Stimulated activated CD4-positive, alpha-beta T cell treated with anti-CD3 and anti-CD28 coated beads, TNF-alpha, amount 100 ng/mL, for 24 hours (primary cell): ENCODE measurements at regions not wholly inside any gene's neighbourhood (a gene's known extent, or its start where the extent isn't known, plus 50 kb on each side); places are given as distances from the start of the nearest gene placed in this dataset.

ENCODE experiments used
- DNase-seq, 3 experiments: peaks; one replicate each; pipeline ENCODE4 v3.0.0-alpha.2; 2020; ENCODE audit warnings: low read depth in 3 of 3

DNA sequence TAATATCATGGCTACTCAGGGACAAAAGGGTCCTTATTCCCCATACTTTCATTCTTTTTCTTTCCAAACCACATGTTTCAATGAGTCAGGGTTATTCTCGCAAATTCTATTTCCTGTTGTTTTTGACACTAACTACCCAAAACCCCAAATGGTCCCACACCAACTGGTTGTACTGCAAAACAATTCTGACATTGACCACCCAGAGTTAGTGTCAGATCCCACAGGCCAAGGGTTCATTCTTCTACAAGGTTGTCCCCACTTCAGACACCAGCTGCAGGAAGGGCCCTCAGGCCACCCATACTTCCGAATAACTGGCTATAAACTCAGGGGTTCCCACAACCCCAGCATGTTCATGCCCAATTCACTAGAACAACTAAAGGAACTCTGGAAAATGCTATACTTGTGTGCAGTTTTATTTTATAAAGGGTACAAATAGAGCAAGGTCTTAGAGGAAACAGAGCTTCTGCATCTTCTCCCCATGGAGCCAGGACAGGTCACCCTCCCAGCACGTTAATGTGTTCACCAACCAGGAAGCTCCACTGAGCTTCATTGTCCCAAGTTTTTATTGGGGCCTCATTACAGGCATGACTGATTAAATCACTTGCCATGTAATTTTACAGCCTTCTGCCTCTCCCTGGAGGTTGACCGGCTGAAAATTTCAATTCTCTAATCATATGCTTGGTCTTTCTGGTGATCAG lies 334.8 kb downstream of the DRD1 start:
- no peak for DNase-seq

DNA sequence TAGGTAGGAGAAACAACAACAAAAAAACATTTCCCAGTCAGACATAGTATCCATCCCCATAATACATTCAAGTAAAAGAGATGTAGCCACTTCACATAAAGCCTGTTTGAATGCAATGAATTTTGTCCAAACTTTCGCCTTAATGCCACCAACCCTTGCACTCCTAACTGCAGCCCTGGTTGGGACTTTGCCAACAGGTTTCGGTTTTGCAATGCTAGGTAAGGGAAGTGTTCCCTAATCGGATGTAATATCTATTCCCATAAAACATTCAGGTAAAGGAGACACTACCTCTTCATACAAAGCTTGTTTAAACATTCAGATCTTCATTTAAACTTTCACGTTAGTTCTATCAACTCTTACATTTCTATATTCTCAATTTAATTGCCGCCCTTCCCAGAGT lies 336.1 kb downstream of the DRD1 start:
- DNase-seq, result no peak

DNA sequence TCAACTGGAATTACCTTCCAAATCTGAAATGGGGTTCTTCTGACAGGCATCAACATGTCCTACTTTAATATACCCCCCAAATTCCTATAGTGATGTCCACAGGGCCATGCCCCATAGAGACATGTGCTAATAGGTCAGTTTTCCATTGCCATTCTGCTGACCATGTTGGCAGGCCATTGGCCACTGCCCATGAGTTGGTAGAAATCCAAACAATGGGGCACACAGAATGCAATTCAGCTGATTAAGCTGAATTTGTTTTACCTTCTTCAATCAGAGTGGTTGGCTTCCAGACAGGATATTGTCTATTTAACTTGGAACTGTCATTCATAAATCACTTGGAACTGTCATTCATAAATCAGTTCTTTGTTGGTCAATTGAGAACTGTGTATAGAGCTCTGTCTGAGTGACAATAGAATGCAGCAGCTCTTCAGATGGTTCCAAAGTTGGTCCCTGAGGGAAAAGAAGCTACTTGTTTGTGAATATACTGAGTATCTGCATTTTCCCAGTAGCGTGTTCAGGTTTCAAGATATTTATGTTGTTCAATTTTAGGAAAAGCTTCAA lies 336.9 kb downstream of the DRD1 start:
- no peak for DNase-seq

DNA sequence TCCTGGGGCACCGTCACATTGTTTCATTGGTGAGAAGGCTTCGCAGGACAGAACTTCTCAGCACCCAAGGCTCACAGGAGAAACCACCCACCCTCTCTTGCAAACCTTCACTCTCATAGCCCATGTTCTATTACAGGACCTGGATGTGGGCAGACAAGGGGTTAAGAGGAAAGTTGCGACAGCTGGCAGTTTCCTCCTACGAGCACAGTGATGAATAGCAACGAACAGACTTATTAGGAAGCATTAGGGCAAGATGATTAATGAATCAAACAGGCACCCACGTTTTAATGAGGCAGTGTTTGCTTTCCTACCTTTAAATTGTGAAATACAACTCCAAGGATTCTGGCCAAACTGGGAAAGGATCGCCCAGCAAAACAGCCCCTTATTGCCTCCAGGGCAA lies 339.3 kb downstream of the DRD1 start:
- DNase-seq, result no peak

DNA sequence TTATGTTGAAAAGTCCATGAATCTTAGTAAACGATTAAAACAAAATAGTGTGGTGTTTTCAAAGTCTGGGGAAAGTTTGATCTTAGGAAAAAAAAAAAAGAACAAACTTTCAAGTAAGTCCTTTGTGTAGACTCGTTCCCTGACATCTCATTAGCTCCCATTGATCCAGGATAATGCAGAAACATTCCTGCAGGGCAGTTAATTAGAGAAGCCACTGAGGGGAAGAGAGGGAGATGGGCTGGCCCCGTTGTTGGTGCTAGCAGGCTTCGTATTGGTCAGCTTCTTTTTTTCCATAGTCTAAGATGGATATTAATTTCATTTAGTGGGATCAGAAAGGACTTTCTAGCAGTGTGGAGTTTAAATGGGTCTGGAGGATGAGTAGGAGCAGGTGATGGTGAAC lies 340.2 kb downstream of the DRD1 start:
- DNase-seq, result no peak

DNA sequence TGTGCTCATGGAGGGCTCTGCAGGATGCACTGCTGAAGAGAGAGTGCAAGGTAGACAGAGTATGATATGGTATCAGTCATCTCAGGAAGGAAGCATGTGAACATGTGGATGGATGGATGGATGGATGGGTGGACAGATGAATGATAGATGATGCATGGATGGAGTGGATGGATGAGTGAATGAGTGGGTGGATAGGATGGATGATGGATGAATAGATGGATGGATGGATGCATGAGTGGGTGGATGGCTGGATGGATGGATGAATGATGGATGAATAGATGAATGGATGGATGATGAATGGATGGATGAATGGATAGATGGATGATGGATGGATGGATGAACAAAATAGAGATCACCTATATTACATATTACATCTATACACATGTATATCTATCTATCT lies 341.3 kb downstream of the DRD1 start:
- no peak for DNase-seq

DNA sequence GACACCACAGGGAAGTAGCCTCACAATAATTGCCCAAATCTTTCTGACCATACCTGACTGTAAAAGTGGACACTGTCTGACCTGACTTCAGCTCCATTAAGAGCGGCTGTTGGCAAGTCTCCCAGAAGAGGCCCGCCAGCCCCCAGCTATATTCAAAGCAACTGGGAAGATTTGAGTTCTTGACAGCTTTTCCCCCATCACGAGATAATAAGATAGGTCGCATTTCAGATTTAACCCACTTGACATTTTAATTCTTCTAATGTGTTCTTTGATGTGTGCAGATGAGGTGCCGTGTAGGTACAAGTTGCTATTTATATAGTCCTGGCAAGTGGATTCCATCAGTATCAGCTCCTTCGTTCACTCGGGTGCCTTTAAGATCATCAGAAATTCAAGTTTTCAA lies 345.7 kb downstream of the DRD1 start:
- DNase-seq, result no peak

DNA sequence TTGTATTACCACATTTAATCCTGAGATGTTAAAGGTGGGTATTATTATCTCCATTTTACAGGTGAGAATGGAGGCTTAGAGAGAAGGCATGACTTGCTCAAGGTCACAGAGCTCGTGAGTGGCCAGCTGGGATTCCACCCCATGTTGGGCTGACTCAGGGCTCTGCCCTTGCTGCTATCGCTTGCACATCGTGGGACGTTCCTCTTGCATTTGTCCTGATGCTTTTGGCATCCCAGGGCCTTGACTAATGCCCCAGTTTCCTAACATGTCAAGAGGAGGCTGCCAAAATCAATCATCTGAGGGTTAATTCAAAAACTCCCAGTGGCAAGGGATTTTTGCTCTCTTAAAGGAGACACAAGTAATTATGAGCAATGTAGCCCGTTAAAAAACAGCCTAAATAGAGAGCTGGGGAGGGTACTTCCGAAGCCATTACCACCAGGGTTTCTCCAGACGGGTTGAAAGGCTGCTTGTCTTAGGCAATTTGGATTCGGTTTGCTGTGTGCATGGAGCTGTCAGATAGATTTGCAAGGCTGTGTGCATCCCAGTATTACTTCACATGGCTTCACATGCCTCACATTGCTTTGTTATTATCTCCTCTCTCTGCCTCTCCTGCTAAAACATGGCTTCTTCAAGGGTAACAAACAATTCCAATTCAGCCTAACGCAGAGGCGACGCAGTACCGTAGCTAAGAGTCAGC lies 347.4 kb downstream of the DRD1 start:
- DNase-seq, result no peak

DNA sequence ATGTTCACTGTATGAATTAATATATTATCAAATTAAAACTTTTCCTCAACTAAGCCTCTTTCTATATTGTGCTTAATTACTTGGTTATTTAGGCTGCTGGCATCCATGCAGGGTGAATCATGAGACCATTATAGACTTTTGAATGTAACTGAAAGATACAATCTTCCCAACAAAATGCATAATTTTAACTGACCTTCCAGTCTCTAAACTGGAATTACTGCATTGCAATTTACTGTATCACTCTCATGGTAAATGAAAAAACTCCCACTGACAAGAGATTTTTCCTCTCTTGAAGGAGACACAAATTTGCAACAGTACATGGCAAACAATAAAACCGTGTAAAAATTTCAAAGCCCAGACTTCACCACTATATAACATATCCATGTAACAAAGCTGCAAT lies 349.5 kb downstream of the DRD1 start:
- no peak for DNase-seq

DNA sequence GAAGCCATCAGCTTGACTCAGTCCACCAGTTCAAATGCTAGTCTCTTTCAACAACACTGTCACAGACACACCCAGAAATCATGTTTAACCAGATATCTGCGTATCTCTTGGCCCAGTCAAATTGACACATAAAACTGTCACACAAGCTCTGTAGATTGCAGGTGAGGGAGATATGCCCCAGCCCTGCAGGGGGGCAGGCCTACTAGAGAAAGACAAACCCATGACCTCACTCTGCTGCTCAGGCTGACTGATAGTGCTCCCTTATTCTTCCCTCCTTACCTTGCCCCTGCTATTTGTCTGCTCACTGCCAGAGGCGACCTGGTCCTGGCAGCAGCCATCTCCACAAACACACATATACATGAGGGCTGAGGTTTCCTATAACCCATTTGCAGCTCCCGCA lies 351.3 kb downstream of the DRD1 start:
- no peak for DNase-seq

DNA sequence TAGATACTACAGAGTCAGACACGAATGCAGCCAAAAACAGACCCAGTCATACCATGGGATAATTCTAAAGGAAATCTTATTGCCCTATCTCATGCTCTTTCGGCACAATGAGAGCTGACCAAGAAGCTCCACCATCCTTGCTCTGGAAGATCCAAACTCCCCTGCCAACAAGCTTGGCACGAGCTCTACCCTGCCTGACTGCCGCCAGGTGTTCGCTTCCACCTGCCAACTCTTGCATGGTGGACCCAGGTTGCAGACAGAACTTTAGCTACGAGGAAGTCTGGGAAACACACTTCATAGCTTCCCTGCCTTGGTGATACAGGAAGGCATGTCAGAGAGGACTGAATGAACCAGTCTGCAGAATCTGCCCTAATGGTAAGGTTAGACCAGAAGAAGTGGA lies 355.0 kb downstream of the DRD1 start:
- no peak for DNase-seq

DNA sequence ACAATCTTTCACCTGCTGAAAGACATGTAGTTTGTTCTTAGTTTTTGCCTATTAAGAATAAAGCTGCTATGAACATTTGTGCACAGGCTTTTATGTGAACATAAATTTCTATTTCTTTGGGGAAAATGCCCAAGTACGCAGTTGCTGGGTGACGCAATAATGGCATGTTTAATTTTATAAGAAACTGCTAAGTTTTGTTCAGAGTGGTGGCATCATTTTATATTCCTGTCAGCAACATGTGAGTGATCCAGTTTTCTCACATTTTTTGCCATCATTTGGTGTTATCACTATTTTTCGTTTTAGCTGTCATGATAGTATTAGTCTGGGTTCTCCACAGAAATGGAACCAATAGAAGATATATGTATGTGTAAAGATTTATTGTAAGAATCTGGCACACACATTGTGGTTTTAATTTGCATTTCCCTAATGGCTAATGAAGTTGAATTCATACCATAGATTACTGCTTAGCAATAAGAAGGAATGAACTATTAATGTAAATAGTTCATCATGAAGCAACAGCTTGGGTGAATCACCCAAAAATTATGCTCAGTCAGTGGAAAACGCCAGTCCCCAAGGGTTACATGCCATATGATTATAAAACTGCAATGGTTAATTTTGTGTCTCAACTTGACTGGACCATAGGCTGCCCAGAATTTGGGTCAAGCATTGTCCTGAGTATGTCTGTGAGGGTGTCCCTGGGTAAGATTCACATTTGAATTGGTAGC lies 358.6 kb downstream of the MSX2 start:
- DNase-seq, result no peak

DNA sequence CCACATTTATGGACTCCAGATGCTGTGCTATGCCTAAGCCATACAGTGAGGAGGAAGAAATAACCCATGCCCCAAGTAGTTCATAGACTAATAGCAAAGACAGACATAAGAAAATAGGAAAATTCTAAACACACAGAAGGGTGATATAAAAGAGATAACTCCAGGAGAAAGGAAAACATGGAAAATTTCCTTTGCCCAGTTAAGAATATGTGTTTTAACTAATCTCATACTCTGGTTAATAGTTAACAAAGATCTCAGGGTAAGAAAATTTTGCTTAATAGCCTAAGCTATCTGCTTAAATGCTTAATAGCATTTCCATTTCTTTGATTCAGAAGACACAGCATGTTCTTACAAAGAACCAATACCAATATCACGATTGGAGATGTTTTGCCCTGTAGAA lies 358.0 kb downstream of the MSX2 start:
- no peak for DNase-seq

DNA sequence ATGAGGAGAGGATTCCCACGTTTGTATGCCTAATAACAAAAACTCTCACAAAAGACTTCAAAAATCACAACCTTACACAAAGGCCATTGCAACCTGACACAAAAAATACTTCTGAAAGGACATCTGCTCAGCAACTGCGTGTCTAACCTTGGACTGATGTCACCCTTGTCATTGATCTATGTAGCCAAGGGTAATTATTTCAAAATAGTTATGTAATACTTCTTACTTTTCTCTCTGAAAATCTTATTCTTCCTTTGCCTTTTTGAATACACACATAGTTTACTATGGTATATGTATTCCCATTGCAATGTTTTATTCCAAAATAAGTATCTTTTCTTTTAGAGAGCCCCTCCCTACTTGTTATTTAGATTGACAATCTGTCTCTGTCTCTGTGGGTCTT lies 355.3 kb downstream of the MSX2 start:
- DNase-seq, result no peak

DNA sequence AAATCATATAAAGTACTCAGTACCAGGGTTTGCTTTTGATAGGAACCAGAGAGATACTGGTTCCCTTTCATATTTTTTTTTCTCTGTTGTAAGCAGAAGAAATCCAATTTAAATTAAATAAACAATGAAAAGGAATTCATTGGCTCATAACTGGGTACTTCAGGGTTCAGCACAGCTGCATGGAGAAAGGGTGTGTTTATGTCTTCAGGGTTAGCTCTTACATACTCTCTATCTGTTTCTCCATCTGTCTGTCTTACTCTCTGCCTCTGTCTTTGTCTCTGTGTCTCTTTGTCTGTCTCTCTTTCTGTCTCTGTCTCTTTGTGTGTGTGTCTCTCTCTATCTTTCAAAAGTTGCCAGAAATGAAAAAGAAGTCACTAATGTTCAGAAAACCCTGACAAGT lies 345.9 kb downstream of the MSX2 start:
- DNase-seq, result no peak

DNA sequence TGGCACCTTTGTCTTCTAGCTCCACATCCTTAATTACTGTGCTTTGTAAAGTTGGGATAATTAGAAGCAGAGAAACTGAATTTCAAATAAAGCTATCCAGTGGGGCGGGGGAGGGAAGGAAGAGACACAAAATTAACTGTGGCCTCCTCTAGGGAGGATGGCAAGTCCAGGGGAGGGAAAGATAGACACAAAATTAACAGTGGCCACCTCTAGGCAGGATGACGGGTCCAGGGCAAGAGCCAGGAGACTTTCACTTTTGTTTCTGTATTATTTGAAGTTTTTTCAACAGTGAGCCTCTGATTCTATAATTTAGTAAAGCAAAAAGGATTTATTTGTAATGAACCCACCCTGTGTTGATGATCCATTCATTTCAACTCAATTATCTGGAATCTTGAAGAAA lies 335.9 kb downstream of the MSX2 start:
- DNase-seq, result no peak

DNA sequence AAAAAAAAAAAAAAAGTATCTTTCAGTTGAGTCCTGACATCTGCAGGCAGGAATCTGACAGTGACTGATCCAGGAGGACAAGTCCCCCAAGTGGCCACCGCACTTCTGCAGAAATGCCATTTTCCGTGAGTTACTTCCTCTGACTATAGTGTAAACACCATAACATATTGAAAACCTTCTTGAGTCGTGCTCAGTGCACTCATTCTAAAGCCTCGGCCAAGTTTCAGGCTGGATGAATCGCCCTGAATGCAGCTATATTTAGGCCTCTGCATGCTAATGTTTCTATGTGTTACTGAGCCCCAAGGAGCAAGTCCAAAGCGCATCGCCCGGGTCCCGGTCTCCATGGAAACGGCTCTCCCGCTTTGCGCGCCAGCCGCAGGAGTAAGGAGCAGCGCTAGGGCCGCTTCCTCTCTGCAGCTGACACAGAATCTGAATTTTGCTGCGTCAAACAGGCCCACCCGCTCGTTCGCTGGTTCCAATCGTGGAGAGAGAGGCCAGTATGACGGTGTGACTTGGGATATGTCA lies 335.4 kb downstream of the MSX2 start:
- peak in 1 of 3 experiments; percentile 13 for DNase-seq

DNA sequence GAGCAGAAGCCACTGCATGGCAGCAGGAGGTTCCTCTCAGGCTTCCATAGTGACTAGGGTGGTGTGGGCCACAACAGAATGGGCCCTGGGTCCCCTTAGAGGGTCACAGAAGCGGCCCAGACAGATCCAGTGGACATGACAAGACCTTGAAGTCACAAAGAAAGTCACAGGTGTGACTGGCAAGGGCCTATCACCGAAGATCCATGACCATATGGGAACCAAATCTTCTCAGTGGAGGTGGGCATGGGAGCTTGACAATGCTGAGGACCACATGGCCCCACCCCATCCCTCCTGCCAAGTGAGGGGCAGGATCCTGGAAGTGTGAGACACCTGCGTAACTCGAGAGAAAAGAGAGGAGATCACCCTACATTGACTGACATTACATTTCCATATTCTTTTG lies 332.4 kb downstream of the MSX2 start:
- no peak for DNase-seq

DNA sequence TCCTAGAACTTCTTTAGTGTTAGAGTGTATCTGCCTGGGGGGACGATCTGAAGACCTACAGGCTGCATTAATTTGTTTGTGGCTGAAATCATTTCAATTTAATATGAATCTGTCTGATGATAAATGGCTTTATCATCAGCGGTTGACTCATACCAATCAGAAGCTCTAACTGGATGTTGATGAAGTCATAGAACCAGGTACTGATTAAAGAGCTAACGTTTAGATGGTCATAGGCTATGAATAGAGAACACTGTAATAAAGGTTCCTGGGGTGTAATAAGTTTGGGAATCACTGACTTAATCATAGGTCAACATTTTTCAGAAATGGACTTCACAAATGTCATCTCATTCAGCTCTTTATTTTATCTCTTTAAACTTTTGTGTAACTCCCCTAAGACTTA lies 329.9 kb downstream of the MSX2 start:
- no peak for DNase-seq

DNA sequence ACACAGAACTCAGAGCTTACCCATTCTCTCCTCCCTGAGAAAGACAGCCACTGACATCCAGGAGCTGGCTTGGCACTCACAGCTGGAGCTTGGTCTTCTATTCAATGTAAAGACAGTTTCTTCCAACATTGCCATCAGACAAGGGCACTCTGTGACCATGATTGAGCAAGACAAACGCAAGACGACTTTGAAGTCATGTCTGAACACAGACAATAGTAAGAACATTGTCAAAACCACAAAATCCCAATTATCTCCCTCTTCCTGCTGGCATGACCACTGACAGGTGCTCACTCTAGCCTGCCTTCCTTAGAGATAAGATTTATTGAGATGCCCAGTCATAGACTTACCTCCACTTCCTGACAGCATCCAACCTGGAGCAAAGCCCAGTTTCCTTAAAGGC lies 328.0 kb downstream of the MSX2 start:
- DNase-seq, result no peak

DNA sequence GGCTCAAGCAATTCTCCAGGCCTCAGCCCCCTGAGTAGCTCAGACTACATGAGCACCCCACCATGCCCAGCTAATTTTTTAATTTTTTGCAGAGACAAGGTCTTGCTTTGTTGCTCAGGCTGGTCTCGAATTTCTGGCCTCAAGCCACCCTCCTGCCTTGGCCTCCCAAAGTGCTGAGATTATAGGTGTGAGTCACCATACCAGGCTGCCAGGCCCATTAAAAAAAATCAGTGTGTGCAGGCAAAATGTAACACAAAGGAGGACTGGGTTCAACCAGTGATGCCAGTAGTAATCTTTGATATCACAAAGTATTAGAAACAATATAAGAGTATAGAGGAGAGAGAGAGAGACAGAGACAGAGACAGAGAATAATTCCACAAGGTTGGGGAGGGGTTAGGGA lies 322.7 kb downstream of the MSX2 start:
- DNase-seq, result no peak

DNA sequence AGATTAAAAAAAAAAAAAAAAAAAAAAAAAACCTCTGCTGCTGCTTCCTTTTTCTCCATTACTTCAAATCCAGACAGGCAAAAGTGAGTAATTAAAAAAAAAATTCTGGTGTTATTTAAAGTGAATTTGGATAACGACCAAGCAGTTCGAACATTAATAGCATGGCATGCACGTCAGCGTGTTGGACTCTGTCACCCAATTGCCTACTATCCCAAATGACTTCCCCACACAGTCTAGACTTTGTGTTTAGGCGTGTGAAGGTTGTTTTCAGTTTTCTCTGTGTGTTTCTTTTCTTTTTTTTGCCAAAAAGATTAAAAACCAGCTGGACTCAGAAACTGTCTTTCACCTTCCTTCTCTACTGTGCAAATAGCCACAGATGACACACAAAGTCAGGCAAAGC lies 321.4 kb downstream of the MSX2 start:
- no peak for DNase-seq

DNA sequence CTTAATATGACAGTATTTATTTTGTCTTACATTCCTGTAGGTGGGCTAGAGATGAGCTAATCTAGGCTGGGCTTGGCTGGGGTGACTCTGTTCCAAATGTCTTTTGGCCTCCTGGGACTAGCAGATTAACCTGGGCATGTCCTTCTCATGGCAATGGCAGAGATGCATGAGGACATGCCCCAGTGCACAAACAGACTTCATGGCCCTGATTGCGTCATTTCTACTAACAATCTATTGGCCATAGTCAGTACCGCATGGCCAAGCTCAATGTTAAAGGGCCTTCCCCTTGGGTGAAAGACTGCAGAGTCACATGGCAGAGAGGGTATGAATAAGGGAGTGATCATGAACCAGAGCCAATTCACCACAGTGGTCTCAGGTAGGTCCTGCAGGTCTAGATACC lies 313.4 kb downstream of the MSX2 start:
- DNase-seq, result no peak
